HG02678 (cell line): ENCODE measurements at regions not wholly inside any gene's neighbourhood (a gene's known extent, or its start where the extent isn't known, plus 50 kb on each side); places are given as distances from the start of the nearest gene placed in this dataset.
"Not testable (repeated sequence)": the region's sequence is repeated elsewhere in the genome, so short reads cannot be mapped to it uniquely, and the experiment has no call there.

Source experiments
- ATAC-seq: cut with Tn5 transposase; IDR thresholded peaks from one replicate; pipeline ENCODE4 v1.9.1; 2021; ENCODE audit warnings: mild to moderate bottlenecking, moderate library complexity; ENCODE audit not compliant: unreplicated experiment

GRCh38 chr2:2909086-2910035 is 468.3 kb downstream of the EIPR1 start:
- ATAC-seq, result no peak

- ATAC-seq, result no peak
These were observed 471.5 kb downstream of the EIPR1 start for GRCh38 chr2:2906091-2906490.

- no peak for ATAC-seq
These were observed 472.8 kb downstream of the EIPR1 start for GRCh38 chr2:2904721-2905350.

- no peak for ATAC-seq
These were observed 474.9 kb downstream of the EIPR1 start for GRCh38 chr2:2902547-2903281.

- peak; percentile 86 for ATAC-seq
These were observed 476.0 kb downstream of the EIPR1 start for GRCh38 chr2:2901384-2902345.

GRCh38 chr2:2899826-2900225 is 477.8 kb downstream of the EIPR1 start:
- ATAC-seq, result no peak

- no peak for ATAC-seq
These were observed 478.9 kb downstream of the EIPR1 start for GRCh38 chr2:2898744-2899143.

GRCh38 chr2:2896643-2897042 is 481.0 kb downstream of the EIPR1 start:
- no peak for ATAC-seq

- ATAC-seq, result no peak
These were observed 481.6 kb downstream of the EIPR1 start for GRCh38 chr2:2896011-2896410.

- not testable (repeated sequence) for ATAC-seq
These were observed 483.6 kb downstream of the EIPR1 start for GRCh38 chr2:2894011-2894410.

- ATAC-seq, result no peak
These were observed 484.7 kb downstream of the EIPR1 start for GRCh38 chr2:2892892-2893291.

- no peak for ATAC-seq
These were observed 485.2 kb downstream of the EIPR1 start for GRCh38 chr2:2892378-2892777.

- no peak for ATAC-seq
These were observed 486.7 kb downstream of the EIPR1 start for GRCh38 chr2:2890901-2891300.

GRCh38 chr2:2890246-2890645 is 487.4 kb downstream of the EIPR1 start:
- no peak for ATAC-seq

GRCh38 chr2:2889646-2890045 is 488.0 kb downstream of the EIPR1 start:
- no peak for ATAC-seq

GRCh38 chr2:2889141-2889540 is 488.5 kb downstream of the EIPR1 start:
- ATAC-seq, result no peak

- ATAC-seq, result no peak
These were observed 489.7 kb downstream of the EIPR1 start for GRCh38 chr2:2887772-2888387.

GRCh38 chr2:2886922-2887321 is 490.7 kb downstream of the EIPR1 start:
- ATAC-seq, result no peak

- ATAC-seq, result no peak
These were observed 496.1 kb downstream of the EIPR1 start for GRCh38 chr2:2881499-2881898.

- ATAC-seq, result no peak
These were observed 496.7 kb downstream of the EIPR1 start for GRCh38 chr2:2880938-2881337.
